Peyer's patch (tissue), 4 donors: ENCODE measurements at regions not wholly inside any gene's neighbourhood (a gene's known extent, or its start where the extent isn't known, plus 50 kb on each side); places are given as distances from the start of the nearest gene placed in this dataset.

Source experiments
- POLR2A ChIP-seq, 2 donors: fragments of 450-650 bp; IDR thresholded peaks; one replicate each; pipeline ENCODE4 v1.5.1; 2017; ENCODE audit warnings: antibody characterized with exemption in 2 of 2, mild to moderate bottlenecking in 2 of 2, moderate library complexity in 2 of 2
- TF ChIP-seq, protein P1 (sequence below), 6 experiments: fragments of 450-650 bp in 4 of 6; fragments of 200-600 bp in 2 of 6; sonication (generic) in 1 of 6; IDR thresholded peaks; one replicate each; pipeline ENCODE4 v1.5.1; 2017 to 2019; ENCODE audit warnings: antibody characterized with exemption in 6 of 6, mild to moderate bottlenecking in 3 of 6, moderate library complexity in 1 of 6

DNA sequence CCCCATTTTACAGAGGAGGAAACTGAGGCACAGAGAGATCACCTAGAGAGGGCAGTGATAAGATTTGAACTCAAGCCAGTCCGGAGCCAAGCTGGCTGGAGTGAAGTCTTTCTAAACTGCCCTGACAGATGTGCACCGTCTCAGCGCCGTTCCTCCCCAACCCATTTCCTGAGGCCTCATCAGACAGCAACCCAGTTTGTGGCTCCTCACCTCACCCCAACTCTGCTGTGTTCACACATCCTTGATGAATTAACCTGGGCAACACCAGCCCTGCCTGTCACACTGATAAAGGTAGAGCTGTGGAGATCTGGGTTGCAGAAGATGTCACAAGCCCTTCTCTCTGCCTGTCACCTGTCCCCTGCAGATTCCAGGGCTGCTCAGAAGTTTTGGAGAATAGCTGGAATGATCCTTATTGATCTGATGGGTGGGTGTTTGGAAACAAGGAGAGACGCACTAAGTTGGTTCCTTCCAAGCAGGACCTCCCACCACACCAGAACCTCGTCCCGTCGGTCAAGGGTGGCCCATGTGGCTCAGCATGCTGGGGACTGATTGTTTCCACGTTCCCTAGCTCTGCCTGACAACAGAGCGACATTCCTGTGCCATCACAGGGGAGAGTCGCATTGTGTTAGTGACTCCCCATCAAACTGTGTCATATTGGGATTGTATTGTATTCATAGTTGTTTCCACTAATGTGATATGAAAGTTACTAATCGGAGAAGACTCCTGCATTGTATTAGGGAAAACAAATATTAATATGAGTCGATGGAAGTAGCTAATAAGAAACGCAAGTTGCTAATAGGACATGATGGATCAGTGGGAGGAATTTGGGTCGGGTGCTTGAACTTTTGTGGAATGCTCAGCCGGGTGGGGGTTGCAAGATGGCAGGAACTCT, 200.6 kb downstream of the PHETA1 start:
- TF ChIP-seq, protein P1, sequence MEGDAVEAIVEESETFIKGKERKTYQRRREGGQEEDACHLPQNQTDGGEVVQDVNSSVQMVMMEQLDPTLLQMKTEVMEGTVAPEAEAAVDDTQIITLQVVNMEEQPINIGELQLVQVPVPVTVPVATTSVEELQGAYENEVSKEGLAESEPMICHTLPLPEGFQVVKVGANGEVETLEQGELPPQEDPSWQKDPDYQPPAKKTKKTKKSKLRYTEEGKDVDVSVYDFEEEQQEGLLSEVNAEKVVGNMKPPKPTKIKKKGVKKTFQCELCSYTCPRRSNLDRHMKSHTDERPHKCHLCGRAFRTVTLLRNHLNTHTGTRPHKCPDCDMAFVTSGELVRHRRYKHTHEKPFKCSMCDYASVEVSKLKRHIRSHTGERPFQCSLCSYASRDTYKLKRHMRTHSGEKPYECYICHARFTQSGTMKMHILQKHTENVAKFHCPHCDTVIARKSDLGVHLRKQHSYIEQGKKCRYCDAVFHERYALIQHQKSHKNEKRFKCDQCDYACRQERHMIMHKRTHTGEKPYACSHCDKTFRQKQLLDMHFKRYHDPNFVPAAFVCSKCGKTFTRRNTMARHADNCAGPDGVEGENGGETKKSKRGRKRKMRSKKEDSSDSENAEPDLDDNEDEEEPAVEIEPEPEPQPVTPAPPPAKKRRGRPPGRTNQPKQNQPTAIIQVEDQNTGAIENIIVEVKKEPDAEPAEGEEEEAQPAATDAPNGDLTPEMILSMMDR (IDR thresholded peaks at IDR 0.05): no peak
- TF ChIP-seq POLR2A (IDR thresholded peaks at IDR 0.05): no peak
